ENCODE measurements at regions not wholly inside any gene's neighbourhood (a gene's known extent, or its start where the extent isn't known, plus 50 kb on each side); places are given as distances from the start of the nearest gene placed in this dataset.

DNA sequence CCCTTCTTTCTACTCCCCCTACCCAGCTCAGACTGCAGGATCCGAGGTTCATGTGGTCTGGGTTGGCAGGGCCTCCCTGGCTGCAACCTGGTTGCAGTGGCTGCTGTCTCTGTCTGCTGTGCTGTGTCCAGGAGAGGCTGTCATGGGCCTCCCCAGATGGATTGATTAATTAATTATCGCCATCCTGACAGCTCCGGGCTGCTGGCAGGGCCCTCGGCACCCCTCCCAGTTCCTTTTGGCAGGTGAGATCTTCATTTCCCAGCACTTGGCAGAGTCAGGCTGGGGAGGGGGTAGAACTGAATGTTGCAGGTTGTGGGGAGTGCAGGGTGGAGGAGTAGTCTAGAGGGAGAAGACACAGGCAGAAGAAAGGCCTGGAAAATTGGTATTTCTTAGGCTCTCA is 56.7 kb upstream of the ZFAND3 start:
- TF ChIP-seq ZNF274 (IDR thresholded peaks at IDR 0.05; ENCODE audit: low read depth, low read length) = no peak
- TF ChIP-seq YY1 (IDR thresholded peaks at IDR 0.05; ENCODE audit: insufficient read depth, insufficient read length) = no peak
- TF ChIP-seq SUZ12 (IDR thresholded peaks at IDR 0.05; ENCODE audit: extremely low read depth, insufficient read depth, insufficient read length) = no peak
